Heart right ventricle (tissue), 16 donors: ENCODE measurements at regions not wholly inside any gene's neighbourhood (a gene's known extent, or its start where the extent isn't known, plus 50 kb on each side); places are given as distances from the start of the nearest gene placed in this dataset.

Experiments used
- ATAC-seq, 8 donors: fragments of 200-7000 bp; cut with Tn5 transposase; one replicate each; pipeline ENCODE4 v1.9.1; 2020; ENCODE audit warnings: mild to moderate bottlenecking in 8 of 8, moderate library complexity in 8 of 8, moderate number of reproducible peaks in 1 of 8
- DNase-seq, 2 donors: peaks; one replicate each; pipeline ENCODE4 v3.0.0-alpha.2; 2020
- H3K27ac ChIP-seq, 10 donors: fragments of 200-600 bp; sonication (generic) in 2 of 10; one replicate each; pipeline versions ENCODE4 v1.5.0 to v1.8.0; 2020 to 2022; ENCODE audit warnings: mild to moderate bottlenecking in 3 of 10
- H3K27me3 ChIP-seq, 7 donors: fragments of 200-600 bp; one replicate each; pipeline ENCODE4 v1.8.0; 2021 to 2022; ENCODE audit warnings: mild to moderate bottlenecking in 2 of 7
- H3K36me3 ChIP-seq, 9 donors: fragments of 200-600 bp; sonication (generic) in 1 of 9; one replicate each; pipeline versions ENCODE4 v1.5.0 to v1.8.0; 2020 to 2022; ENCODE audit warnings: mild to moderate bottlenecking in 2 of 9
- H3K4me1 ChIP-seq, 9 donors: fragments of 200-600 bp; sonication (generic) in 1 of 9; one replicate each; pipeline versions ENCODE4 v1.5.0 to v1.8.0; 2020 to 2022; ENCODE audit warnings: mild to moderate bottlenecking in 4 of 9
- H3K4me3 ChIP-seq, 10 donors: fragments of 200-600 bp; sonication (generic) in 2 of 10; one replicate each; pipeline versions ENCODE4 v1.5.0 to v1.8.0; 2020 to 2022; ENCODE audit warnings: mild to moderate bottlenecking in 7 of 10, moderate library complexity in 2 of 10
- H3K9me3 ChIP-seq, 11 donors: fragments of 200-600 bp in 10 of 11; sonication (generic) in 2 of 11; one replicate each; pipeline versions ENCODE4 v1.5.0 to v1.8.0; 2013 to 2022; ENCODE audit warnings: mild to moderate bottlenecking in 2 of 11, control low read depth in 1 of 11, moderate library complexity in 1 of 11
- CTCF ChIP-seq, 9 donors: fragments of 200-600 bp; sonication (generic) in 2 of 9; IDR thresholded peaks; one replicate each; pipeline versions ENCODE4 v1.5.0 to v1.8.0; 2021 to 2022; ENCODE audit warnings: antibody characterized with exemption in 9 of 9, mild to moderate bottlenecking in 5 of 9, moderate library complexity in 1 of 9
- WGBS, 2 donors: extraction: QIAGEN DNeasy Blood & Tissue Kit; methylation state at CpG; one replicate each; pipeline ENCODE4 v1.1.7; 2013; ENCODE audit warnings: inconsistent platforms in 1 of 2; 5-methylcytosine and 5-hydroxymethylcytosine counted together
- intact Hi-C, 10 donors: fragments of 100-400 bp; cut with DNase I; formaldehyde crosslinking; loops; one replicate each; pipeline versions ENCODE4 v1.11.1 to v1.14.2; 2022
- donor health status: Arrhythmogenic right ventricular cardiomyopathy.
- donor health status: ischemic (EF 13 %, LVEDD 7.1; RV severe dilation, severe dysfunction).
- donor health status: healthy with polysubstance abuse.
- donor health status: DM: no; HTN: yes; CAD: no.
- donor health status: DM: no; HTN: no; CAD: no.
- donor health status: ischemic (EF 25% LVEDD 6.9; RV normal size, moderate dysfunction).
- donor health status: ischemic (EF 25% LVEDD 5.7; RV mildly dilated, moderate dysfunction).
- donor health status: healthy.
- donor health status: DM: yes; HTN: yes; CAD: no.
- donor health status: Ischemic cardiomyopathy.
- donor health status: ischemic (EF 35%, LVEDD 5.7; RV mildly dilated, moderate dysfunction).
- donor health status: nonischemic (EF 11% LVEDD 7.7; RV severe dilation, severe dysfunction).
- donor health status: DM: yes; HTN: yes; CAD: no.
- donor health status: PGD.
- donor health status: ischemic (EF 29% LVEDD 5.4; RV normal size, mild dysfunction).
- donor health status: nonischemic (EF 23%, LVEDD 6.1; RV moderate dilation, normal function).

GRCh38 chr14:97368049-97368448, 570.9 kb downstream of the VRK1 start:
- peaks cover 0 to 10% (median 0%) of the 10 kb centered on the region in 11 donors for H3K9me3 ChIP-seq
- WGBS, 2 donors, result 62 to 72% methylated on average over 7 of the region's 7 CpGs
- H3K4me1 ChIP-seq, result no peaks in the 10 kb centered on the region
- H3K4me3 ChIP-seq, result no peak overlapping the region
- ATAC-seq, result no peak
- H3K27me3 ChIP-seq, result peaks cover 0 to 23% (median 5%) of the 10 kb centered on the region in 7 donors
- H3K27ac ChIP-seq, result no peak overlapping the region
- intact Hi-C loops, result no loop called here
- no peak for TF ChIP-seq CTCF (IDR thresholded peaks at IDR 0.05)
- no peaks in the 10 kb centered on the region for H3K36me3 ChIP-seq
- no peak for DNase-seq

GRCh38 chr14:97368900-97369564, 571.9 kb downstream of the VRK1 start:
- no peak for TF ChIP-seq CTCF (IDR thresholded peaks at IDR 0.05)
- Histone ChIP-seq H3K27ac (no peak overlapping the region), H3K4me3 (no peak overlapping the region), H3K36me3 (no peaks in the 10 kb centered on the region), H3K27me3 (peaks cover 0 to 23% (median 7%) of the 10 kb centered on the region in 7 donors), H3K9me3 (peaks cover 0 to 10% (median 0%) of the 10 kb centered on the region in 11 donors), H3K4me1 (no peaks in the 10 kb centered on the region)
- intact Hi-C loops, result no loop called here
- ATAC-seq (no peak), DNase-seq (no peak)
- WGBS, 2 donors, result 78 to 81% methylated on average over 5 of the region's 5 CpGs

- no peak for ATAC-seq
- Histone ChIP-seq H3K27ac (no peak overlapping the region), H3K4me1 (no peaks in the 10 kb centered on the region), H3K27me3 (peaks cover 0 to 23% (median 7%) of the 10 kb centered on the region in 7 donors), H3K4me3 (no peak overlapping the region), H3K9me3 (peaks cover 0 to 10% (median 0%) of the 10 kb centered on the region in 11 donors), H3K36me3 (no peaks in the 10 kb centered on the region)
- DNase-seq, result no peak
- TF ChIP-seq CTCF (IDR thresholded peaks at IDR 0.05), result no peak
- intact Hi-C loops, result no loop called here
- WGBS, 2 donors, result 77 to 80% methylated on average over 2 of the region's 2 CpGs
Observed at GRCh38 chr14:97369901-97370300, 572.7 kb downstream of the VRK1 start.

- 75 to 83% methylated on average over 3 of the region's 3 CpGs for WGBS, 2 donors
- DNase-seq (no peak), ATAC-seq (no peak)
- H3K4me1 ChIP-seq, result no peaks in the 10 kb centered on the region
- no peaks in the 10 kb centered on the region for H3K36me3 ChIP-seq
- intact Hi-C loops, result no loop called here
- no peak overlapping the region for H3K27ac ChIP-seq
- no peak overlapping the region for H3K4me3 ChIP-seq
- no peak for TF ChIP-seq CTCF (IDR thresholded peaks at IDR 0.05)
- H3K9me3 ChIP-seq, result peaks cover 0 to under 1% (median 0%) of the 10 kb centered on the region in 11 donors
- peaks cover 0 to 29% (median 8%) of the 10 kb centered on the region in 7 donors for H3K27me3 ChIP-seq
Observed at GRCh38 chr14:97376310-97376709, 579.1 kb downstream of the VRK1 start.
